ENCODE measurements at regions not wholly inside any gene's neighbourhood (a gene's known extent, or its start where the extent isn't known, plus 50 kb on each side); places are given as distances from the start of the nearest gene placed in this dataset.

DNA sequence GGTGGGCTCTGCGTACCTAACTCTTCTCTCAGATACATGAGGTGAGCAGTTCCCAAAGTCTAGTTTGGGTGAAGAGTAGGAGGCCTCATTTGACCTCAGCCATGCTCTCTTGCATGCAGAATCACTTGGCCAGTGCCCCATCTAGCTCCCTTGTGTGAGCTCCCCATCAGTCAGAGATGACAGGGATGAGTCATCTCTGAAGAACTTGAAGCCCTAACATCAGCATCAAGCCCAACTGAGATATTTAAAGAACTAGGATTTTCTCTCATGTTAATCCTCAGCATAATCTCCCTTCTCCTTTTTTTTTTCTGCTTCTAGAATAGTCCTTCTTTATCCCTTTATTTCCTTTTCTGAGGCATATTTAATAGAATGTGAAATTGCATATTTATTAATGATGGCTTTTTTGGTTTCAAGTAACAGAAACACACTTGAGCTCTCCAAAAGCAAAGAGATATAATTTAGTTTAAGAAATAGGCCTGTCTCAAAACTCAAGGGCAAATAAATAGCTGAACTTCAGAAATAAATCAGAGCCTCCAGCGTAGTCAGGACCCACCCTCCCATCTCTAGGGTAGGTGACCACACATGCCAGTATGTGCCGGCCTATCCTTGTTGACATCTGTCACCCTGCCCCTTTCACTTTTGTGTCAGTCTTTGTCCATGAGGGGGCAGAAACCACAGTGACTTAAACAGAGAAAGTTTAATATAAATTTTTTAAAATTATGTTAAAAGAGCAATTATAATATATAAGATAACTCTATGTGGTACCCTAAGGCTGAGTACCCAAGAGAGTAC, 112.3 kb downstream of the TSEN15 start (continued):
- TF ChIP-seq ZBED1 (IDR thresholded peaks at IDR 0.05; ENCODE audit: borderline replicate concordance) (peak; percentile 59; the same call in 1 of the 2 replicates), E2F8 (IDR thresholded peaks at IDR 0.05; ENCODE audit: low read depth, partially characterized antibody) (no peak), CBX3 (IDR thresholded peaks at IDR 0.05; ENCODE audit: borderline replicate concordance, low read depth) (no peak), POLR2A (IDR thresholded peaks at IDR 0.05; ENCODE audit: low read depth, low read length) (no peak), YY1 (IDR thresholded peaks at IDR 0.05; ENCODE audit: low read depth, low read length) (no peak), ZNF217 (IDR thresholded peaks at IDR 0.05) (no peak), MEF2A (IDR thresholded peaks at IDR 0.05; ENCODE audit: insufficient read depth, low read depth, low read length) (peak; percentile 67), MEF2B (IDR thresholded peaks at IDR 0.05; ENCODE audit: partially characterized antibody, poor library complexity, severe bottlenecking) (peak; percentile 39), ETV6 (conservative IDR thresholded peaks at IDR 0.05 in 1 of 2, IDR thresholded peaks at IDR 0.05 in 1 of 2; ENCODE audit: borderline replicate concordance in 1 of 2, low read depth in 1 of 2) (peak in 1 of 2 experiments; percentile 61; a peak in 2 of 4 replicates), JUND (IDR thresholded peaks at IDR 0.05; ENCODE audit: low read depth, low read length) (0 out of 2 replicates have a peak, but pooled peaks have one; percentile 47), PAX5 (IDR thresholded peaks at IDR 0.05; ENCODE audit: borderline replicate concordance, low read depth, low read length) (0 out of 2 replicates have a peak, but pooled peaks have one; percentile 32), DPF2 (IDR thresholded peaks at IDR 0.05) (0 out of 2 replicates have a peak, but pooled peaks have one; percentile 31), MXI1 (IDR thresholded peaks at IDR 0.05; ENCODE audit: low read depth, low read length) (no peak), IKZF2 (IDR thresholded peaks at IDR 0.05) (0 out of 4 replicates have a peak, but pooled peaks of 1 of the 2 experiments have one; percentile 19), ZNF24 (IDR thresholded peaks at IDR 0.05) (no peak), NR2C2 (IDR thresholded peaks at IDR 0.05; ENCODE audit: borderline replicate concordance, control insufficient read depth, insufficient read length, low read depth) (no peak), ESRRA (IDR thresholded peaks at IDR 0.05; ENCODE audit: low read length) (no peak)
- TF ChIP-seq, protein P1, sequence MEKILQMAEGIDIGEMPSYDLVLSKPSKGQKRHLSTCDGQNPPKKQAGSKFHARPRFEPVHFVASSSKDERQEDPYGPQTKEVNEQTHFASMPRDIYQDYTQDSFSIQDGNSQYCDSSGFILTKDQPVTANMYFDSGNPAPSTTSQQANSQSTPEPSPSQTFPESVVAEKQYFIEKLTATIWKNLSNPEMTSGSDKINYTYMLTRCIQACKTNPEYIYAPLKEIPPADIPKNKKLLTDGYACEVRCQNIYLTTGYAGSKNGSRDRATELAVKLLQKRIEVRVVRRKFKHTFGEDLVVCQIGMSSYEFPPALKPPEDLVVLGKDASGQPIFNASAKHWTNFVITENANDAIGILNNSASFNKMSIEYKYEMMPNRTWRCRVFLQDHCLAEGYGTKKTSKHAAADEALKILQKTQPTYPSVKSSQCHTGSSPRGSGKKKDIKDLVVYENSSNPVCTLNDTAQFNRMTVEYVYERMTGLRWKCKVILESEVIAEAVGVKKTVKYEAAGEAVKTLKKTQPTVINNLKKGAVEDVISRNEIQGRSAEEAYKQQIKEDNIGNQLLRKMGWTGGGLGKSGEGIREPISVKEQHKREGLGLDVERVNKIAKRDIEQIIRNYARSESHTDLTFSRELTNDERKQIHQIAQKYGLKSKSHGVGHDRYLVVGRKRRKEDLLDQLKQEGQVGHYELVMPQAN (conservative IDR thresholded peaks at IDR 0.05): no peak
- TF ChIP-seq, protein P2, sequence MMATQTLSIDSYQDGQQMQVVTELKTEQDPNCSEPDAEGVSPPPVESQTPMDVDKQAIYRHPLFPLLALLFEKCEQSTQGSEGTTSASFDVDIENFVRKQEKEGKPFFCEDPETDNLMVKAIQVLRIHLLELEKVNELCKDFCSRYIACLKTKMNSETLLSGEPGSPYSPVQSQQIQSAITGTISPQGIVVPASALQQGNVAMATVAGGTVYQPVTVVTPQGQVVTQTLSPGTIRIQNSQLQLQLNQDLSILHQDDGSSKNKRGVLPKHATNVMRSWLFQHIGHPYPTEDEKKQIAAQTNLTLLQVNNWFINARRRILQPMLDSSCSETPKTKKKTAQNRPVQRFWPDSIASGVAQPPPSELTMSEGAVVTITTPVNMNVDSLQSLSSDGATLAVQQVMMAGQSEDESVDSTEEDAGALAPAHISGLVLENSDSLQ (IDR thresholded peaks at IDR 0.05): peak; percentile 76
- TF ChIP-seq, protein P3, sequence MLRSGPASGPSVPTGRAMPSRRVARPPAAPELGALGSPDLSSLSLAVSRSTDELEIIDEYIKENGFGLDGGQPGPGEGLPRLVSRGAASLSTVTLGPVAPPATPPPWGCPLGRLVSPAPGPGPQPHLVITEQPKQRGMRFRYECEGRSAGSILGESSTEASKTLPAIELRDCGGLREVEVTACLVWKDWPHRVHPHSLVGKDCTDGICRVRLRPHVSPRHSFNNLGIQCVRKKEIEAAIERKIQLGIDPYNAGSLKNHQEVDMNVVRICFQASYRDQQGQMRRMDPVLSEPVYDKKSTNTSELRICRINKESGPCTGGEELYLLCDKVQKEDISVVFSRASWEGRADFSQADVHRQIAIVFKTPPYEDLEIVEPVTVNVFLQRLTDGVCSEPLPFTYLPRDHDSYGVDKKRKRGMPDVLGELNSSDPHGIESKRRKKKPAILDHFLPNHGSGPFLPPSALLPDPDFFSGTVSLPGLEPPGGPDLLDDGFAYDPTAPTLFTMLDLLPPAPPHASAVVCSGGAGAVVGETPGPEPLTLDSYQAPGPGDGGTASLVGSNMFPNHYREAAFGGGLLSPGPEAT (IDR thresholded peaks at IDR 0.05; ENCODE audit: low read depth): 0 out of 2 replicates have a peak, but pooled peaks have one; percentile 15

Data from GM12878 (cell line).